Activated T-cell treated with anti-CD3 and anti-CD28 coated beads, Interleukin-2, amount 50 U/mL, for 4 hours (primary cell): ENCODE measurements at regions not wholly inside any gene's neighbourhood (a gene's known extent, or its start where the extent isn't known, plus 50 kb on each side); places are given as distances from the start of the nearest gene placed in this dataset.

Experiments
- ATAC-seq, 2 donors: fragments of 200-7000 bp; cut with Tn5 transposase; one replicate each; pipeline ENCODE4 v1.10.0; 2021
- DNase-seq: peaks from one replicate; pipeline ENCODE4 v3.0.0-alpha.2; 2020
- H3K27me3 Mint-ChIP-seq: one replicate; pipeline ENCODE4 v1.8.0; 2021; ENCODE audit warnings: low read depth, mixed read lengths
- H3K36me3 Mint-ChIP-seq: one replicate; pipeline ENCODE4 v1.8.0; 2022; ENCODE audit warnings: mixed read lengths; ENCODE audit not compliant: insufficient read depth
- H3K4me1 Mint-ChIP-seq: one replicate; pipeline ENCODE4 v1.8.0; 2021; ENCODE audit warnings: low read depth, mixed read lengths
- H3K4me3 Mint-ChIP-seq: one replicate; pipeline ENCODE4 v1.8.0; 2021; ENCODE audit warnings: mild to moderate bottlenecking, moderate library complexity, mixed read lengths
- H3K9me3 Mint-ChIP-seq: one replicate; pipeline ENCODE4 v1.8.0; 2021; ENCODE audit warnings: mixed read lengths

GRCh38 chrX:85503258-85504158 lies 124.0 kb upstream of the POF1B start:
- peaks cover 1% of the 10 kb centered on the region for H3K9me3 Mint-ChIP-seq
- H3K4me3 Mint-ChIP-seq, result no peak overlapping the region
- no peaks in the 10 kb centered on the region for H3K27me3 Mint-ChIP-seq
- no peaks in the 10 kb centered on the region for H3K4me1 Mint-ChIP-seq
- H3K36me3 Mint-ChIP-seq, result no peaks in the 10 kb centered on the region
- no peak for ATAC-seq
- DNase-seq, result no peak

GRCh38 chrX:85501349-85501748 lies 121.9 kb upstream of the POF1B start:
- DNase-seq (no peak), ATAC-seq (no peak)
- no peaks in the 10 kb centered on the region for H3K36me3 Mint-ChIP-seq
- H3K4me3 Mint-ChIP-seq, result no peak overlapping the region
- no peaks in the 10 kb centered on the region for H3K27me3 Mint-ChIP-seq
- H3K4me1 Mint-ChIP-seq, result no peaks in the 10 kb centered on the region
- H3K9me3 Mint-ChIP-seq, result peaks cover 4% of the 10 kb centered on the region

GRCh38 chrX:85499400-85499799 lies 119.9 kb upstream of the POF1B start:
- no peaks in the 10 kb centered on the region for H3K27me3 Mint-ChIP-seq
- H3K4me3 Mint-ChIP-seq, result no peak overlapping the region
- DNase-seq (no peak), ATAC-seq (no peak)
- H3K36me3 Mint-ChIP-seq, result no peaks in the 10 kb centered on the region
- peaks cover 7% of the 10 kb centered on the region for H3K9me3 Mint-ChIP-seq
- no peaks in the 10 kb centered on the region for H3K4me1 Mint-ChIP-seq

- H3K4me3 Mint-ChIP-seq, result no peak overlapping the region
- ATAC-seq (no peak), DNase-seq (no peak)
- no peaks in the 10 kb centered on the region for H3K36me3 Mint-ChIP-seq
- peaks cover 7% of the 10 kb centered on the region for H3K9me3 Mint-ChIP-seq
- no peaks in the 10 kb centered on the region for H3K4me1 Mint-ChIP-seq
- H3K27me3 Mint-ChIP-seq, result no peaks in the 10 kb centered on the region
These were observed 114.4 kb upstream of the POF1B start for GRCh38 chrX:85493821-85494220.

GRCh38 chrX:85454295-85454694 lies 74.8 kb upstream of the POF1B start:
- H3K27me3 Mint-ChIP-seq, result no peaks in the 10 kb centered on the region
- H3K4me3 Mint-ChIP-seq, result no peak overlapping the region
- H3K36me3 Mint-ChIP-seq, result no peaks in the 10 kb centered on the region
- H3K4me1 Mint-ChIP-seq, result no peaks in the 10 kb centered on the region
- DNase-seq (no peak), ATAC-seq (no peak)
- H3K9me3 Mint-ChIP-seq, result no peaks in the 10 kb centered on the region

GRCh38 chrX:85444613-85445012 lies 65.1 kb upstream of the POF1B start:
- DNase-seq, result no peak

More at GRCh38 chrX:85444613-85445012, 65.1 kb upstream of the POF1B start:
- Mint-ChIP-seq H3K36me3 (no peaks in the 10 kb centered on the region), H3K4me1 (no peaks in the 10 kb centered on the region), H3K27me3 (no peaks in the 10 kb centered on the region), H3K9me3 (peaks cover 9% of the 10 kb centered on the region), H3K4me3 (no peak overlapping the region)
- no peak for ATAC-seq
